PC-3 (cell line): ENCODE measurements at regions not wholly inside any gene's neighbourhood (a gene's known extent, or its start where the extent isn't known, plus 50 kb on each side); places are given as distances from the start of the nearest gene placed in this dataset.

Experiments used
- EZH2 ChIP-seq: fragments of 300-600 bp; sonication (generic); IDR thresholded peaks from one replicate; pipeline ENCODE4 v1.6.1; 2017; ENCODE audit warnings: antibody characterized with exemption, mild to moderate bottlenecking, low read length; ENCODE audit not compliant: unreplicated experiment
- EZH2phosphoT487 ChIP-seq: fragments of 300-600 bp; sonication (generic); IDR thresholded peaks from 2 replicates; pipeline ENCODE4 v1.6.1; 2018; ENCODE audit warnings: mild to moderate bottlenecking, antibody characterized with exemption, low read length, borderline replicate concordance
- TF ChIP-seq, protein P1 (sequence below): fragments of 300-600 bp; sonication (generic); conservative IDR thresholded peaks from 2 replicates; pipeline ENCODE4 v1.5.1; 2017; ENCODE audit warnings: antibody characterized with exemption, low read depth, mild to moderate bottlenecking, low read length

DNA sequence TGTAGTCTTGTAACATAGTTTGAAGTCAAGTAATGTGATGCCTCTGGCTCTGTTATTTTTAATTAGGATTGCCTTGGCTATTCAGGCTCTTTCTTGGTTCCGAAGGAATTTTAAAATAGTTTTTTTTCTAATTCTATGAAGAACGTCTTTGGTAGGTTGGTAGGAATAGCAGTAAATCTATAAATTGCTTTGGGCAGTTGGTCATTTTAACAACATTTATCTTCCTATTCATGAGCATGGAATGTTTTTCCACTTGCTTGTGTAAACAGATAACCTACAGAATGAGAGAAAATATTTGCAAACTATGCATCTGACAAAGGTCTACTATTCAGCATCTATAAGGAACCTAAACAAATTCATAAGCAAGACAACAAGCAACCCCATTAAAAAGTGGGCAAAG, 173.2 kb upstream of the TRPC7 start:
- TF ChIP-seq, protein P1, sequence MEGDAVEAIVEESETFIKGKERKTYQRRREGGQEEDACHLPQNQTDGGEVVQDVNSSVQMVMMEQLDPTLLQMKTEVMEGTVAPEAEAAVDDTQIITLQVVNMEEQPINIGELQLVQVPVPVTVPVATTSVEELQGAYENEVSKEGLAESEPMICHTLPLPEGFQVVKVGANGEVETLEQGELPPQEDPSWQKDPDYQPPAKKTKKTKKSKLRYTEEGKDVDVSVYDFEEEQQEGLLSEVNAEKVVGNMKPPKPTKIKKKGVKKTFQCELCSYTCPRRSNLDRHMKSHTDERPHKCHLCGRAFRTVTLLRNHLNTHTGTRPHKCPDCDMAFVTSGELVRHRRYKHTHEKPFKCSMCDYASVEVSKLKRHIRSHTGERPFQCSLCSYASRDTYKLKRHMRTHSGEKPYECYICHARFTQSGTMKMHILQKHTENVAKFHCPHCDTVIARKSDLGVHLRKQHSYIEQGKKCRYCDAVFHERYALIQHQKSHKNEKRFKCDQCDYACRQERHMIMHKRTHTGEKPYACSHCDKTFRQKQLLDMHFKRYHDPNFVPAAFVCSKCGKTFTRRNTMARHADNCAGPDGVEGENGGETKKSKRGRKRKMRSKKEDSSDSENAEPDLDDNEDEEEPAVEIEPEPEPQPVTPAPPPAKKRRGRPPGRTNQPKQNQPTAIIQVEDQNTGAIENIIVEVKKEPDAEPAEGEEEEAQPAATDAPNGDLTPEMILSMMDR = no peak
- TF ChIP-seq EZH2 (no peak), EZH2phosphoT487 (no peak)
